Vagina (tissue), 2 donors: ENCODE measurements at regions not wholly inside any gene's neighbourhood (a gene's known extent, or its start where the extent isn't known, plus 50 kb on each side); places are given as distances from the start of the nearest gene placed in this dataset.

ENCODE experiments used
- DNase-seq, 2 donors: peaks; one replicate each; pipeline ENCODE4 v3.0.0-alpha.2; 2017; ENCODE audit errors: extremely low spot score in 2 of 2
- H3K27ac ChIP-seq: fragments of 200-600 bp; sonication (generic); one replicate; pipeline ENCODE4 v1.5.1; 2019
- H3K27me3 ChIP-seq: fragments of 200-600 bp; sonication (generic); one replicate; pipeline ENCODE4 v1.5.1; 2019
- H3K36me3 ChIP-seq, 2 donors: fragments of 200-600 bp; sonication (generic); one replicate each; pipeline ENCODE4 v1.5.1; 2017 to 2019
- H3K4me1 ChIP-seq: fragments of 200-600 bp; sonication (generic); one replicate; pipeline ENCODE4 v1.5.1; 2019
- H3K4me3 ChIP-seq, 2 donors: fragments of 200-600 bp; sonication (generic); 1 replicate in 1 of 2; 2 replicates in 1 of 2; pipeline ENCODE4 v1.5.1; 2016 to 2019
- H3K9me3 ChIP-seq: fragments of 200-600 bp; sonication (generic); one replicate; pipeline ENCODE4 v1.5.1; 2019
- CTCF ChIP-seq, 3 experiments: fragments of 450-650 bp in 2 of 3; fragments of 200-600 bp in 1 of 3; sonication (generic) in 1 of 3; IDR thresholded peaks; one replicate each; pipeline ENCODE4 v1.5.1; 2017 to 2019; ENCODE audit warnings: antibody characterized with exemption in 3 of 3, mild to moderate bottlenecking in 2 of 3, moderate library complexity in 2 of 3
- POLR2A ChIP-seq, 2 donors: fragments of 450-650 bp; IDR thresholded peaks; one replicate each; pipeline ENCODE4 v1.6.1; 2017; ENCODE audit warnings: antibody characterized with exemption in 2 of 2, mild to moderate bottlenecking in 2 of 2, moderate library complexity in 2 of 2
- POLR2AphosphoS5 ChIP-seq, 2 donors: sonication (generic); formaldehyde crosslinking; IDR thresholded peaks; one replicate each; pipeline ENCODE4 v1.9.0; 2017; ENCODE audit warnings: antibody characterized with exemption in 2 of 2, mild to moderate bottlenecking in 2 of 2, low read depth in 1 of 2; ENCODE audit not compliant: insufficient read depth in 1 of 2
- intact Hi-C: fragments of 100-400 bp; cut with DNase I; formaldehyde crosslinking; loops from one replicate; pipeline ENCODE4 v1.15.1; 2023

GRCh38 chrX:5145957-5146356 is 1082.7 kb downstream of the NLGN4X start:
- Histone ChIP-seq H3K27me3 (no peaks in the 10 kb centered on the region), H3K4me3 (no peak overlapping the region), H3K9me3 (no peaks in the 10 kb centered on the region), H3K4me1 (no peaks in the 10 kb centered on the region), H3K36me3 (no peaks in the 10 kb centered on the region), H3K27ac (no peak overlapping the region)
- DNase-seq = no peak
- no peak for TF ChIP-seq CTCF (IDR thresholded peaks at IDR 0.05)
- TF ChIP-seq POLR2AphosphoS5 (IDR thresholded peaks at IDR 0.05; ENCODE audit: insufficient read depth in 1 of 2, low read depth in 1 of 2) = no peak
- no peak for TF ChIP-seq POLR2A (IDR thresholded peaks at IDR 0.05)
- intact Hi-C loops = no loop called here

GRCh38 chrX:5142644-5143043 is 1086.0 kb downstream of the NLGN4X start:
- Histone ChIP-seq H3K27me3 (no peaks in the 10 kb centered on the region), H3K27ac (no peak overlapping the region), H3K4me1 (no peaks in the 10 kb centered on the region), H3K9me3 (no peaks in the 10 kb centered on the region), H3K4me3 (no peak overlapping the region), H3K36me3 (no peaks in the 10 kb centered on the region)
- intact Hi-C loops = no loop called here
- TF ChIP-seq POLR2A (IDR thresholded peaks at IDR 0.05) (no peak), CTCF (IDR thresholded peaks at IDR 0.05) (no peak), POLR2AphosphoS5 (IDR thresholded peaks at IDR 0.05; ENCODE audit: insufficient read depth in 1 of 2, low read depth in 1 of 2) (no peak)
- DNase-seq = no peak

DNA sequence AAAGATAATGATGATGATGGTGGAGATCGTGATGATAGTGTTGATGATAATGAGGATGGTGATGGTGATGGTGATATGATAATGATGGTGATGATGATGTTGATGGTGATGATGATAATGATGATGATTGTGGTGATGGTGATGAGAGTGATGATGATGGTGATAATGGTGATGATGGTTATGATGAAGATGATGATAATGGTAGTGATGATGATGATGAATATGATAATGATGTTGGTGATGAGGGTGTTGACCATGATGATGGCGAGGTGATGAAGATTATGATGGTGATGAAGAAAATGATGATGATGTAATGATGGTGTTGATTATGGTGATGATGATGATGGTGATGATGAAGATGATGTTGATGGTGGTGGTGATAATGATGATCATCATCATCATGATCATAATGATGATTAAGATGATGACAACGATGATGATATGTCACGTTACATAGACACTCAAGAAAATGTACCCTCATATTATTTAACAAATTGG is 1106.4 kb downstream of the NLGN4X start:
- Histone ChIP-seq H3K4me3 (no peak overlapping the region), H3K9me3 (no peaks in the 10 kb centered on the region), H3K27me3 (no peaks in the 10 kb centered on the region), H3K4me1 (no peaks in the 10 kb centered on the region), H3K36me3 (no peaks in the 10 kb centered on the region), H3K27ac (no peak overlapping the region)
- intact Hi-C loops = no loop called here
- no peak for DNase-seq
- no peak for TF ChIP-seq CTCF (IDR thresholded peaks at IDR 0.05)
- TF ChIP-seq POLR2A (IDR thresholded peaks at IDR 0.05) = no peak
- TF ChIP-seq POLR2AphosphoS5 (IDR thresholded peaks at IDR 0.05; ENCODE audit: insufficient read depth in 1 of 2, low read depth in 1 of 2) = no peak

DNA sequence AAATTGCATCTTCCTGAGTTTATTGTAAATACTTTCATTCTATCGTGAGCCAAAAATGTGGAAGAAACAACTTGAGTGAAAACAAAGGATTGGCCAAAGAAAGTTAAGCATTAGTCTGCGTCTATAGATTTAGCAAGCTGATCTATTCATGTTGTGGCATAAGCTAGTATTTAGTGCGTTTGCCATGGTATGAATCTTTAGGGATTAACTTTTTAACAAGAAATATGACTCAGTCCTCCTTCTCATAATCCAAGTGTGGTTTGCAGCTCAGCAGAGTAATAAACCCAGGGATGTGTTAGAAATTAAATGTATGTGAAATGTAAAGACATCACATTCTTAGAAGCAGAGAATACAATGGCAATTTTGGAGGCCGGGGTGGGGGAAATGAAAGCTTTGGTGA is 1110.9 kb downstream of the NLGN4X start:
- no peak for TF ChIP-seq POLR2AphosphoS5 (IDR thresholded peaks at IDR 0.05; ENCODE audit: insufficient read depth in 1 of 2, low read depth in 1 of 2)
- TF ChIP-seq CTCF (IDR thresholded peaks at IDR 0.05) = no peak
- TF ChIP-seq POLR2A (IDR thresholded peaks at IDR 0.05) = no peak
- intact Hi-C loops = no loop called here

GRCh38 chrX:5113128-5113527 is 1115.5 kb downstream of the NLGN4X start:
- Histone ChIP-seq H3K4me1 (no peaks in the 10 kb centered on the region), H3K27ac (no peak overlapping the region), H3K36me3 (no peaks in the 10 kb centered on the region), H3K9me3 (no peaks in the 10 kb centered on the region), H3K4me3 (no peak overlapping the region), H3K27me3 (no peaks in the 10 kb centered on the region)
- no peak for DNase-seq
- no peak for TF ChIP-seq POLR2AphosphoS5 (IDR thresholded peaks at IDR 0.05; ENCODE audit: insufficient read depth in 1 of 2, low read depth in 1 of 2)
- no peak for TF ChIP-seq CTCF (IDR thresholded peaks at IDR 0.05)
- no peak for TF ChIP-seq POLR2A (IDR thresholded peaks at IDR 0.05)
- intact Hi-C loops = no loop called here

More for the DNA sequence above, 1110.9 kb downstream of the NLGN4X start:
- H3K27ac ChIP-seq = no peak overlapping the region
- H3K4me3 ChIP-seq = no peak overlapping the region
- no peaks in the 10 kb centered on the region for H3K27me3 ChIP-seq
- no peak for DNase-seq
- no peaks in the 10 kb centered on the region for H3K4me1 ChIP-seq
- no peaks in the 10 kb centered on the region for H3K36me3 ChIP-seq
- no peaks in the 10 kb centered on the region for H3K9me3 ChIP-seq
